Psoas muscle (tissue), 7 donors: ENCODE measurements at regions not wholly inside any gene's neighbourhood (a gene's known extent, or its start where the extent isn't known, plus 50 kb on each side); places are given as distances from the start of the nearest gene placed in this dataset.
A peak's percentile ranks its signal among the peaks of the same experiment; 100 is the strongest.

Experiments used
- ATAC-seq, 4 donors: fragments of 200-7000 bp; cut with Tn5 transposase; one replicate each; pipeline ENCODE4 v1.9.1; 2020; ENCODE audit warnings: moderate library complexity in 3 of 4, mild to moderate bottlenecking in 2 of 4
- DNase-seq, 2 donors: peaks; one replicate each; pipeline ENCODE4 v3.0.0-alpha.2; 2020
- H3K27ac ChIP-seq: fragments of 200-600 bp; one replicate; pipeline ENCODE4 v1.8.0; 2022
- H3K27me3 ChIP-seq, 3 donors: fragments of 200-600 bp in 1 of 3; one replicate each; pipeline versions ENCODE4 v1.6.1 to v1.8.0; 2013 to 2022; ENCODE audit warnings: low read length in 2 of 3, mild to moderate bottlenecking in 2 of 3, moderate library complexity in 1 of 3; ENCODE audit not compliant: insufficient read depth in 3 of 3
- H3K36me3 ChIP-seq, 2 donors: fragments of 200-600 bp in 1 of 2; one replicate each; pipeline versions ENCODE4 v1.6.1 to v1.8.0; 2013 to 2022; ENCODE audit warnings: low read depth in 1 of 2, mild to moderate bottlenecking in 1 of 2, moderate library complexity in 1 of 2; ENCODE audit not compliant: insufficient read depth in 1 of 2
- H3K4me1 ChIP-seq: fragments of 200-600 bp; one replicate; pipeline ENCODE4 v1.8.0; 2022
- H3K4me3 ChIP-seq: fragments of 200-600 bp; one replicate; pipeline ENCODE4 v1.8.0; 2022; ENCODE audit warnings: mild to moderate bottlenecking
- H3K9me3 ChIP-seq: fragments of 200-600 bp; one replicate; pipeline ENCODE4 v1.8.0; 2022
- CTCF ChIP-seq: fragments of 200-600 bp; IDR thresholded peaks from one replicate; pipeline ENCODE4 v1.8.0; 2022; ENCODE audit warnings: antibody characterized with exemption
- WGBS, 3 donors: extraction: QIAGEN DNeasy Blood & Tissue Kit; methylation state at CpG; one replicate each; pipeline versions ENCODE4 v1.1.6 to v1.1.7; 2013; 5-methylcytosine and 5-hydroxymethylcytosine counted together
- intact Hi-C, 2 donors: fragments of 100-400 bp; cut with DNase I; formaldehyde crosslinking; loops; one replicate each; pipeline versions ENCODE4 v1.11.0 to v1.14.2; 2022
- donor health status: healthy with polysubstance abuse.
- donor health status: DM: no; HTN: no; CAD: no; lungs with moderate emphysema.
- donor health status: Bipolar disorder and iron deficiency.
- donor health status: healthy.
- donor health status: DM: yes; HTN: yes; CAD: no.
- donor health status: DM: no; HTN: no; CAD: no.
- donor health status: DM: yes; HTN: yes; CAD: no.

GRCh38 chr4:152106781-152107321 is 346.0 kb upstream of the GATB start:
- no peaks in the 10 kb centered on the region for H3K36me3 ChIP-seq
- WGBS, 3 donors: 42 to 53% (median 50%) methylated on average over 6 of the region's 6 CpGs
- H3K9me3 ChIP-seq: no peaks in the 10 kb centered on the region
- no peak for ATAC-seq
- no peaks in the 10 kb centered on the region for H3K27me3 ChIP-seq
- H3K27ac ChIP-seq: no peak overlapping the region
- H3K4me1 ChIP-seq: no peaks in the 10 kb centered on the region
- DNase-seq: no peak
- intact Hi-C loops: no loop called here
- no peak for TF ChIP-seq CTCF
- no peak overlapping the region for H3K4me3 ChIP-seq

GRCh38 chr4:152106113-152106763 is 345.4 kb upstream of the GATB start:
- no peak for TF ChIP-seq CTCF
- 45 to 52% (median 51%) methylated on average over 6 of the region's 6 CpGs for WGBS, 3 donors
- intact Hi-C loops: no loop called here
- Histone ChIP-seq H3K4me1 (no peaks in the 10 kb centered on the region), H3K4me3 (no peak overlapping the region), H3K27me3 (no peaks in the 10 kb centered on the region), H3K36me3 (no peaks in the 10 kb centered on the region), H3K9me3 (no peaks in the 10 kb centered on the region), H3K27ac (no peak overlapping the region)
- DNase-seq (peak; percentile 74 to 77), ATAC-seq (peak in 3 of 4 donors; percentile 50 to 59 (median 58))

- DNase-seq: no peak
- H3K4me3 ChIP-seq: no peak overlapping the region
- no peaks in the 10 kb centered on the region for H3K27me3 ChIP-seq
- 60 to 67% (median 65%) methylated on average over 9 of the region's 9 CpGs for WGBS, 3 donors
- intact Hi-C loops: no loop called here
- H3K4me1 ChIP-seq: no peaks in the 10 kb centered on the region
- H3K9me3 ChIP-seq: no peaks in the 10 kb centered on the region
- H3K27ac ChIP-seq: no peak overlapping the region
- H3K36me3 ChIP-seq: no peaks in the 10 kb centered on the region
- no peak for ATAC-seq
- no peak for TF ChIP-seq CTCF
Observed at GRCh38 chr4:152104901-152105357, 344.1 kb upstream of the GATB start.

- no peaks in the 10 kb centered on the region for H3K9me3 ChIP-seq
- DNase-seq (no peak), ATAC-seq (no peak)
- 72 to 86% (median 76%) methylated on average over 8 of the region's 8 CpGs for WGBS, 3 donors
- H3K4me3 ChIP-seq: no peak overlapping the region
- no peaks in the 10 kb centered on the region for H3K4me1 ChIP-seq
- no peak overlapping the region for H3K27ac ChIP-seq
- H3K36me3 ChIP-seq: no peaks in the 10 kb centered on the region
- TF ChIP-seq CTCF: no peak
- intact Hi-C loops: no loop called here
- H3K27me3 ChIP-seq: no peaks in the 10 kb centered on the region
Observed at GRCh38 chr4:152104356-152104755, 343.5 kb upstream of the GATB start.
